Hepatocyte (in vitro differentiated cells): ENCODE measurements at regions not wholly inside any gene's neighbourhood (a gene's known extent, or its start where the extent isn't known, plus 50 kb on each side); places are given as distances from the start of the nearest gene placed in this dataset.
"Not testable (repeated sequence)": the region's sequence is repeated elsewhere in the genome, so short reads cannot be mapped to it uniquely, and the experiment has no call there.

Experiments used
- EZH2 ChIP-seq: fragments of 200-600 bp; sonication (generic); IDR thresholded peaks from 2 replicates; pipeline ENCODE4 v1.6.1; 2016; ENCODE audit warnings: antibody characterized with exemption, mild to moderate bottlenecking, borderline replicate concordance
- EZH2phosphoT487 ChIP-seq: fragments of 200-600 bp; sonication (generic); IDR thresholded peaks from one replicate; pipeline ENCODE4 v1.6.1; 2018; ENCODE audit warnings: antibody characterized with exemption, mild to moderate bottlenecking, low read depth, moderate library complexity; ENCODE audit not compliant: unreplicated experiment, severe bottlenecking
- TF ChIP-seq, protein P1 (sequence below): fragments of 200-600 bp; sonication (generic); IDR thresholded peaks from 2 replicates; pipeline ENCODE4 v1.5.1; 2016; ENCODE audit warnings: antibody characterized with exemption, mild to moderate bottlenecking; ENCODE audit not compliant: poor library complexity

DNA sequence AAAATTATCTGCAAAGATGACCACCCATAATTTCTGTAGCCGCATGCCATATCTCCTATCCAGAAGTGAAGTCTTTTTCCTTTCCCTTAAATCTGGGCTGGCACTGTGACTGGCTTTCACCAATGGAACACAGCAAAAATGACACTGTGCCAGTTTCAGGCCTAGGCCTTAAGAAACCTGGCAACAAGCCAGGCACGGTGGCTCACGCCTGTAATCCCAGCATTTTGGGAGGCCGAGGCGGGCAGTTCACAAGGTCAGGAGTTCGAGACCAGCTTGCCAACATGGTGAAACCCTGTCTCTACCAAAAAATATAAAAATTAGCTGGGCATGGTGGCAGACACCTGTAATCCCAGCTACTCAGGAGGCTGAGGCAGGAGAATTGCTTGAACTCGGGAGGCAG, 120.3 kb downstream of the EFHB start:
- TF ChIP-seq EZH2, EZH2phosphoT487: not testable (repeated sequence)
- TF ChIP-seq, protein P1, sequence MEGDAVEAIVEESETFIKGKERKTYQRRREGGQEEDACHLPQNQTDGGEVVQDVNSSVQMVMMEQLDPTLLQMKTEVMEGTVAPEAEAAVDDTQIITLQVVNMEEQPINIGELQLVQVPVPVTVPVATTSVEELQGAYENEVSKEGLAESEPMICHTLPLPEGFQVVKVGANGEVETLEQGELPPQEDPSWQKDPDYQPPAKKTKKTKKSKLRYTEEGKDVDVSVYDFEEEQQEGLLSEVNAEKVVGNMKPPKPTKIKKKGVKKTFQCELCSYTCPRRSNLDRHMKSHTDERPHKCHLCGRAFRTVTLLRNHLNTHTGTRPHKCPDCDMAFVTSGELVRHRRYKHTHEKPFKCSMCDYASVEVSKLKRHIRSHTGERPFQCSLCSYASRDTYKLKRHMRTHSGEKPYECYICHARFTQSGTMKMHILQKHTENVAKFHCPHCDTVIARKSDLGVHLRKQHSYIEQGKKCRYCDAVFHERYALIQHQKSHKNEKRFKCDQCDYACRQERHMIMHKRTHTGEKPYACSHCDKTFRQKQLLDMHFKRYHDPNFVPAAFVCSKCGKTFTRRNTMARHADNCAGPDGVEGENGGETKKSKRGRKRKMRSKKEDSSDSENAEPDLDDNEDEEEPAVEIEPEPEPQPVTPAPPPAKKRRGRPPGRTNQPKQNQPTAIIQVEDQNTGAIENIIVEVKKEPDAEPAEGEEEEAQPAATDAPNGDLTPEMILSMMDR: not testable (repeated sequence)
